SK-N-SH (cell line): ENCODE measurements at regions not wholly inside any gene's neighbourhood (a gene's known extent, or its start where the extent isn't known, plus 50 kb on each side); places are given as distances from the start of the nearest gene placed in this dataset.

Experiments
- IRF3 ChIP-seq: fragments of 150-350 bp; IDR thresholded peaks from 2 replicates; pipeline ENCODE4 v1.6.1; 2016; ENCODE audit warnings: mild to moderate bottlenecking, low read depth, low read length
- ZBTB33 ChIP-seq: IDR thresholded peaks from 2 replicates; pipeline ENCODE4 v1.4.0; 2012; ENCODE audit warnings: low read depth, borderline replicate concordance

GRCh38 chr13:85379991-85380390, 419.2 kb downstream of the SLITRK6 start:
- TF ChIP-seq ZBTB33 (no peak), IRF3 (no peak)
